Suprapubic skin (tissue), 4 donors: ENCODE measurements at regions not wholly inside any gene's neighbourhood (a gene's known extent, or its start where the extent isn't known, plus 50 kb on each side); places are given as distances from the start of the nearest gene placed in this dataset.
"Not testable (repeated sequence)": the region's sequence is repeated elsewhere in the genome, so short reads cannot be mapped to it uniquely, and the experiment has no call there.

ENCODE experiments used
- EP300 ChIP-seq: sonication (generic); formaldehyde crosslinking; IDR thresholded peaks from one replicate; pipeline ENCODE4 v1.6.1; 2017; ENCODE audit warnings: antibody characterized with exemption
- POLR2A ChIP-seq, 2 donors: fragments of 450-650 bp; IDR thresholded peaks; one replicate each; pipeline ENCODE4 v1.6.1; 2017; ENCODE audit warnings: antibody characterized with exemption in 2 of 2, mild to moderate bottlenecking in 2 of 2, moderate library complexity in 2 of 2
- POLR2AphosphoS5 ChIP-seq, 3 donors: sonication (generic); formaldehyde crosslinking; IDR thresholded peaks; one replicate each; pipeline ENCODE4 v1.6.1; 2017; ENCODE audit warnings: antibody characterized with exemption in 3 of 3
- TF ChIP-seq, protein P1 (sequence below), 2 donors: fragments of 200-600 bp in 1 of 2; fragments of 450-650 bp in 1 of 2; sonication (generic) in 1 of 2; IDR thresholded peaks; one replicate each; pipeline ENCODE4 v1.5.1; 2016 to 2019; ENCODE audit warnings: antibody characterized with exemption in 2 of 2, mild to moderate bottlenecking in 1 of 2, moderate library complexity in 1 of 2

DNA sequence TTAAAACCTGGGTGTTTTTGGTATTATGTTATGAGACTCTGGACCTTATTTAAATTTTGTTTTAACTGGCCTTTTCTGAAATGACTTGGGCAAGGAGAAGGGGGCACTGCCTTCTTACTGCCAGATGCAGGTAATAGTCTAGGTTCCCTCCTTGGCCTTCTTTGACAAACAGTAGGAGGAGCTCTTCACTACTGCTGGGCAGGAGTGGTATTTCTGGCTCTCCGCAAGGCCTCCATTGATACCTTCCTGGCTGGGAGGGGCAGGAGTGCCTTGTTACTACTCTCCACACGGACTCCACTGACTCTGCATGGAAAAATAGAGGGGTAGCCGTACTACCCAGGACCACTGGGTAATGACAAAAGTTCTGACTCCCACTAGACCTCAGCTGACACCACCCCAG, 189.4 kb upstream of the NBPF12 start:
- TF ChIP-seq, protein P1, sequence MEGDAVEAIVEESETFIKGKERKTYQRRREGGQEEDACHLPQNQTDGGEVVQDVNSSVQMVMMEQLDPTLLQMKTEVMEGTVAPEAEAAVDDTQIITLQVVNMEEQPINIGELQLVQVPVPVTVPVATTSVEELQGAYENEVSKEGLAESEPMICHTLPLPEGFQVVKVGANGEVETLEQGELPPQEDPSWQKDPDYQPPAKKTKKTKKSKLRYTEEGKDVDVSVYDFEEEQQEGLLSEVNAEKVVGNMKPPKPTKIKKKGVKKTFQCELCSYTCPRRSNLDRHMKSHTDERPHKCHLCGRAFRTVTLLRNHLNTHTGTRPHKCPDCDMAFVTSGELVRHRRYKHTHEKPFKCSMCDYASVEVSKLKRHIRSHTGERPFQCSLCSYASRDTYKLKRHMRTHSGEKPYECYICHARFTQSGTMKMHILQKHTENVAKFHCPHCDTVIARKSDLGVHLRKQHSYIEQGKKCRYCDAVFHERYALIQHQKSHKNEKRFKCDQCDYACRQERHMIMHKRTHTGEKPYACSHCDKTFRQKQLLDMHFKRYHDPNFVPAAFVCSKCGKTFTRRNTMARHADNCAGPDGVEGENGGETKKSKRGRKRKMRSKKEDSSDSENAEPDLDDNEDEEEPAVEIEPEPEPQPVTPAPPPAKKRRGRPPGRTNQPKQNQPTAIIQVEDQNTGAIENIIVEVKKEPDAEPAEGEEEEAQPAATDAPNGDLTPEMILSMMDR (IDR thresholded peaks at IDR 0.05): not testable (repeated sequence)
- not testable (repeated sequence) for TF ChIP-seq POLR2AphosphoS5 (IDR thresholded peaks at IDR 0.05); POLR2A (IDR thresholded peaks at IDR 0.05); EP300
